NCI-H1694 treated with DMSO at 0.1 percent for 48 hours (cell line): ENCODE measurements at regions not wholly inside any gene's neighbourhood (a gene's known extent, or its start where the extent isn't known, plus 50 kb on each side); places are given as distances from the start of the nearest gene placed in this dataset.

Experiments
- DNase-seq: peaks from one replicate; lab custom pipeline; 2025; lab: John Stamatoyannopoulos, UW

GRCh38 chr6:137269803-137270202 is 50.6 kb upstream of the IFNGR1 start:
- DNase-seq = no peak

- no peak for DNase-seq
Observed at GRCh38 chr6:137269347-137269746, 50.2 kb upstream of the IFNGR1 start.
